ENCODE measurements at regions not wholly inside any gene's neighbourhood (a gene's known extent, or its start where the extent isn't known, plus 50 kb on each side); places are given as distances from the start of the nearest gene placed in this dataset.

DNA sequence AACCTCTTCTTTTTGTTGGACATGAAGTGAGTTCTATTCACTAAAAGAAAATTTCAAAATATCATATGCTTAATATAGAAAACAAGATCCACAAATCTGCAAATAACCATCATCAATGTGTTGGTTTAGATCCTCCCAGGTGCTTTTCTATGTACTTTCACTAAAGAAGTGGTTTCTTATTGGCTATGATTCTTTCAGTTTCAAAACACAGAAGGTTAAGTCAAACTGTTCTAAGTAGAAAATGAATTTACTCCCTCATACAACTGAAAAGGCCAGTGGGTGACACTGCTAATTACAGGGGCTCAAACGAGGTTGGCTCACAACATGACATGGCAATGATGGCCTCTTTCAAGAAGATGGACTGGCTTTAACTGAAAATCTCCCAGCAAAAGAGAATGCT lies 111.7 kb downstream of the GALR1 start:
- ChIA-PET CTCF (no interaction called here), POLR2A (no interaction called here)
- DNase-seq (ENCODE audit: extremely low spot score) = no peak
- TF ChIP-seq TARDBP (IDR thresholded peaks at IDR 0.05) (no peak), NFRKB (IDR thresholded peaks at IDR 0.05) (no peak), FOXM1 (IDR thresholded peaks at IDR 0.05; ENCODE audit: borderline replicate concordance) (no peak), FOXK2 (IDR thresholded peaks at IDR 0.05) (no peak), ARNT (IDR thresholded peaks at IDR 0.05) (no peak), CTBP1 (IDR thresholded peaks at IDR 0.05; ENCODE audit: borderline replicate concordance) (no peak)

DNA sequence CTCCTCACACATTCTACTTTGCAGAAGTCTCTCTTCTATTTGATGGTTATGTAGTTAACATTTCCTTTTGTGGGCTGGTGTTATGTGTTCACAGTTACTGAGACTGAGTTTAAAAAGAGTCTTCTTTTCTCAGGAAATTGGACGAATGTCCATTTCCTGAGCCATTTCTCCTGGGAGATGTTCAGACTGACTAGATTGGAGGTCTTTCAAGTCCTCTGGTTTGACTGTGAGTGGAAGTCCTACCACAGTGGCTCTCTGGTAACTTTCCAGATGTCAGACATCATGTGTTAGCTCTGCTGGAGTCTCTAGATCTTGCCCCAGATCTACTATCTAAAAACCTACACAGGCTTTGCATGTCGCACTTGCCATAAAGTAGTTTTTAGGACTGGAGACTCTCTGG lies 116.0 kb downstream of the GALR1 start:
- no peak for TF ChIP-seq ZNF384 (IDR thresholded peaks at IDR 0.05)
- TF ChIP-seq ELF4 (IDR thresholded peaks at IDR 0.05) = no peak
- no peak for TF ChIP-seq NFRKB (IDR thresholded peaks at IDR 0.05)
- TF ChIP-seq ARNT (IDR thresholded peaks at IDR 0.05) = no peak
- no peak for TF ChIP-seq TARDBP (IDR thresholded peaks at IDR 0.05)
- no peak for TF ChIP-seq CTBP1 (IDR thresholded peaks at IDR 0.05; ENCODE audit: borderline replicate concordance)
- TF ChIP-seq, protein P1, sequence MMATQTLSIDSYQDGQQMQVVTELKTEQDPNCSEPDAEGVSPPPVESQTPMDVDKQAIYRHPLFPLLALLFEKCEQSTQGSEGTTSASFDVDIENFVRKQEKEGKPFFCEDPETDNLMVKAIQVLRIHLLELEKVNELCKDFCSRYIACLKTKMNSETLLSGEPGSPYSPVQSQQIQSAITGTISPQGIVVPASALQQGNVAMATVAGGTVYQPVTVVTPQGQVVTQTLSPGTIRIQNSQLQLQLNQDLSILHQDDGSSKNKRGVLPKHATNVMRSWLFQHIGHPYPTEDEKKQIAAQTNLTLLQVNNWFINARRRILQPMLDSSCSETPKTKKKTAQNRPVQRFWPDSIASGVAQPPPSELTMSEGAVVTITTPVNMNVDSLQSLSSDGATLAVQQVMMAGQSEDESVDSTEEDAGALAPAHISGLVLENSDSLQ (IDR thresholded peaks at IDR 0.05) = no peak
- no peak for TF ChIP-seq SP1 (IDR thresholded peaks at IDR 0.05)
- TF ChIP-seq FOXM1 (IDR thresholded peaks at IDR 0.05; ENCODE audit: borderline replicate concordance) = no peak
- TF ChIP-seq LEF1 (IDR thresholded peaks at IDR 0.05; ENCODE audit: borderline replicate concordance) = no peak
- TF ChIP-seq FOXA1 (IDR thresholded peaks at IDR 0.05) = no peak
- no peak for TF ChIP-seq BHLHE40 (IDR thresholded peaks at IDR 0.05; ENCODE audit: borderline replicate concordance)
- no peak for TF ChIP-seq SUZ12 (IDR thresholded peaks at IDR 0.05)
- CTCF ChIA-PET = no interaction called here
- no peak for DNase-seq (ENCODE audit: extremely low spot score)
- POLR2A ChIA-PET = no interaction called here

DNA sequence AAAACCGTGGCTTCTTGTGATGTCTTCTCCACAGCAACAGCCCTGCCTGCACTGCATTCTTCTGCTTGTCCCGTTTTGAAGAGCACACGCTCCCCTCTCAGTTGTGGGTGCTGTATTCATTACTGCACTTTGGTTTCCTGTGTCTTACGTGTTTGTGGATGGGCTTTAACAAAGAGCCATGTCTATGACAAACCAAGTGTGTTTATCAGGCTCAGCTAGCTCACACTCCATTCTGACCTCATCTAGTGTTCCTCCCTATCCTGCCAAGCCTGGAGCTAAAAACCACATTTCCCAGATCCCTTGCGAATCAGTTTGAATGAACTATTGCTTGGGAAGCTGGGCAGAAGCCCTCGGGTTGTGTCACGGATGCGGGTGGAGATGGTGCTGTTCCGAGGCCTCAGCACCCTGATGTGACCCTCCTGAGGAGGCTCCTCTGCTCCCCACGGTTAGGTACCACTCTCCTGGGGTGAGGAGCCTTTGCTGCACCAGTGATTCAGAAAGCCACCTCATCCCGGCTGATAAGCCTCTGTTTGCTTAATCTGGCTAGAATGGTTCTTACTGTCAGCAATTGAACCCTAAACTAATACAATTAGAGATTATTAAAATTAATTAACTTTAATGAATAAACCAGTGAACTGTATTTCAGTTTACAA lies 116.5 kb downstream of the GALR1 start:
- ChIA-PET CTCF (no interaction called here), POLR2A (no interaction called here)
- TF ChIP-seq FOXM1 (IDR thresholded peaks at IDR 0.05; ENCODE audit: borderline replicate concordance) (no peak), L3MBTL2 (conservative IDR thresholded peaks at IDR 0.05) (no peak), FOXK2 (IDR thresholded peaks at IDR 0.05) (no peak), HDGF (IDR thresholded peaks at IDR 0.05; ENCODE audit: borderline replicate concordance) (no peak), ZNF384 (IDR thresholded peaks at IDR 0.05) (no peak), FOXA1 (IDR thresholded peaks at IDR 0.05) (no peak), SP1 (IDR thresholded peaks at IDR 0.05) (no peak), LEF1 (IDR thresholded peaks at IDR 0.05; ENCODE audit: borderline replicate concordance) (no peak), SUZ12 (IDR thresholded peaks at IDR 0.05) (no peak), CTBP1 (IDR thresholded peaks at IDR 0.05; ENCODE audit: borderline replicate concordance) (no peak), ARNT (IDR thresholded peaks at IDR 0.05) (no peak)
- DNase-seq (ENCODE audit: extremely low spot score) = no peak

DNA sequence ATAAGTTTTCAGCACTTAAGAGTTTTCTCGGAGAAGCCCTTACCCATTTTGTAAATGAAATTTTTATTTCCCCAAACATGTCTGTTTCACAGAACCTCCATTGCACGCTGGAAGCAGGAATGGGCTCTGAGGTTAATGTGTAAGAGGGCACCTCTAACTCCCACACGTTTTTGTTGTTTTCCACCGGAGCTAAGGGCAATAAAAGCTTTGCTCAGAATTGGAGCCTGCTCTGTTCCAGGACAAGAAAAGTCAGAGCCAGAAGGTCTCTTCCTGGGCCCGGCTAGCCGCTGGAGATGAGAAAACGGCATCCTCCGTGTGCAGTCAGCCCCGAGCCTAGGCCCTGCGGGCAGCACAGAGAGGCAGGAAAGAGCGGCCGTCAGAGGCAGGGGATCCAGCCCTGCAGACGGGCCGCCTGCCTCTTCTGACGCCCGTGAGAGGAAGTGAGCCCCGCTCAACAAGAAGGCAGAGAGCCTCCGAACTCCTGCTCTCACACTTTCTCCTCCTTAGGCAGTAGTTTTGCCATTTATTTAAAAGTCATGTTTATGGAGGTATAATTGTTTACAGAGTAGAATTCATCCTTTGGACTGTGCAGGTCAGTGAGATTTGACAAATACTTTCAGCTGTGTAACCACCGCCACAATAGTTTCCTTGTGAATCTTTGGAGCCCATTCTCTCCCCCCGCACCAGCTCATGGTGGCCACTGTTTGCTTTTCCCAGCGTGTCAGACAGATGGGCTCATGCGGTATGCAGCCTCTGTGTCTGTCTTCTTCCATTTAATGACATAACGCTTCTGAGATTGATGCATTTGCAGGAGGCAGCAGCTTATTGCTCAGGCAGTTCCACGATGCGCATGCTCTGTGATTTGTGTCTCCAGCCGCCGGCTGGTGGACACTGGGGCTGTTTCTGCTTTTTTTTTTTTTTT lies 117.3 kb downstream of the GALR1 start:
- no peak for DNase-seq (ENCODE audit: extremely low spot score)
- POLR2A ChIA-PET = no interaction called here
- CTCF ChIA-PET = no interaction called here

DNA sequence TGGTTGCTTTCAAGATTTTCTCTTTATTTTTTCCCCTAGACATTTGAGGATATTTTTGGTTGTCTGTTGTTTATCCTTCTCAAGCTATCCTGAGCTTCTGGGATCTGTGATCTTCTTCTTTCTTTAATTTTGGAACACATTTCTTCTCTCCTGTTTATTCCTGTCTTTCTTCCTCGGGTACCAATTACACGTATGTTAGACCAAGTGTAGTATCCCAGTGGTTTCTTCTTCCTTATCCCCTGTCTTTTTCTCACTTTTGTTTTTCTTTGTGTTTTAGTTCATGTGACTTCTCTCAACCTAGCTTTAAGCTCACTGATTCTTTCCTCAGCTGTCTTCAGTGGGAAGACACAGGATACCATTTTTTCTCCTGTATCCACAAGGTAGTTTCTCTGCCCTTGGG lies 120.0 kb downstream of the GALR1 start:
- CTCF ChIA-PET = no interaction called here
- DNase-seq (ENCODE audit: extremely low spot score) = no peak
- POLR2A ChIA-PET = no interaction called here
- no peak for TF ChIP-seq ARNT (IDR thresholded peaks at IDR 0.05)
- no peak for TF ChIP-seq HDGF (IDR thresholded peaks at IDR 0.05; ENCODE audit: borderline replicate concordance)
- no peak for TF ChIP-seq ZNF384 (IDR thresholded peaks at IDR 0.05)
- TF ChIP-seq FOXK2 (IDR thresholded peaks at IDR 0.05) = no peak
- no peak for TF ChIP-seq BHLHE40 (IDR thresholded peaks at IDR 0.05; ENCODE audit: borderline replicate concordance)
- TF ChIP-seq, protein P1 (IDR thresholded peaks at IDR 0.05) = no peak
- TF ChIP-seq LEF1 (IDR thresholded peaks at IDR 0.05; ENCODE audit: borderline replicate concordance) = no peak
- no peak for TF ChIP-seq FOXA1 (IDR thresholded peaks at IDR 0.05)
- TF ChIP-seq SUZ12 (IDR thresholded peaks at IDR 0.05) = no peak
- no peak for TF ChIP-seq L3MBTL2 (conservative IDR thresholded peaks at IDR 0.05)
- no peak for TF ChIP-seq CTBP1 (IDR thresholded peaks at IDR 0.05; ENCODE audit: borderline replicate concordance)
- no peak for TF ChIP-seq FOXM1 (IDR thresholded peaks at IDR 0.05; ENCODE audit: borderline replicate concordance)
- no peak for TF ChIP-seq SP1 (IDR thresholded peaks at IDR 0.05)
- TF ChIP-seq TARDBP (IDR thresholded peaks at IDR 0.05) = no peak
- no peak for TF ChIP-seq NFRKB (IDR thresholded peaks at IDR 0.05)
- no peak for TF ChIP-seq ELF4 (IDR thresholded peaks at IDR 0.05)

More for the DNA sequence above, 117.3 kb downstream of the GALR1 start:
- no peak for TF ChIP-seq L3MBTL2 (conservative IDR thresholded peaks at IDR 0.05)
- TF ChIP-seq TARDBP (IDR thresholded peaks at IDR 0.05) = no peak
- TF ChIP-seq BHLHE40 (IDR thresholded peaks at IDR 0.05; ENCODE audit: borderline replicate concordance) = no peak
- TF ChIP-seq ELF4 (IDR thresholded peaks at IDR 0.05) = no peak

DNA sequence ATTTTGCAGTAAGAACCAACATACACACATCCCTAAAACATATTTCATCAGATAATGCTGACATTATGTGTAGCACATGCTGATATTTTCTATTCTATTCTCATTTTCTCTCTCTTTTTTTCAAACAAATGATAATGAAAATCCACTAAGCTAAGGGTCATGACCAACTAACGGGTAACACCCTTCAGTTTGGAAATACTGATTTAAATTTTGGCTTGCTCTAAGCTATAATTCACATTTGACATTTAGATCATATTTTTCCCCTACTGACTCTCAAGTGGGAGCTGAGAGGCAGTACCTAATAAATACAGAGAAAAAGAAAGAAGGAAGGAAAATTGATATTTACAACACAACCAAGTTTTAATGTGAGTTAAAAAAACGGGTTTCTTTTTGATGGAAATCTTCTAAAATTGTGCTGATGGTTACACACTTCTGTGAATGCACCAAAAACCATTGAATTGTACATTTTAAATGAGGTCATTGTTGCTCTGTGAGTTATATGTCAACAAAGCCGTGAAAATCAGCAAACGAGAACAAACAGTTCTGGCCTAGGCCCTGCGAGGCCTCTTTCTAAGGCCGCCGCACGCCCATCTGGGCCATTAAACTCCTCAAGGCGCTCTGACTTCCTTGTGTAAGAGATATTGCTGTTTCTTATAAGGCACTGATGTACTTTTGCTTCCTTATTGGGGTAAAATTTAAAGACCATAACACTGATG lies 124.2 kb downstream of the GALR1 start:
- TF ChIP-seq, protein P1 (IDR thresholded peaks at IDR 0.05) = no peak
- TF ChIP-seq ELF4 (IDR thresholded peaks at IDR 0.05) (no peak), SP1 (IDR thresholded peaks at IDR 0.05) (no peak), HDGF (IDR thresholded peaks at IDR 0.05; ENCODE audit: borderline replicate concordance) (no peak), CTBP1 (IDR thresholded peaks at IDR 0.05; ENCODE audit: borderline replicate concordance) (no peak), ZNF384 (IDR thresholded peaks at IDR 0.05) (no peak), FOXK2 (IDR thresholded peaks at IDR 0.05) (no peak), FOXM1 (IDR thresholded peaks at IDR 0.05; ENCODE audit: borderline replicate concordance) (no peak), LEF1 (IDR thresholded peaks at IDR 0.05; ENCODE audit: borderline replicate concordance) (no peak), FOXA1 (IDR thresholded peaks at IDR 0.05) (no peak), L3MBTL2 (conservative IDR thresholded peaks at IDR 0.05) (no peak), BHLHE40 (IDR thresholded peaks at IDR 0.05; ENCODE audit: borderline replicate concordance) (no peak), NFRKB (IDR thresholded peaks at IDR 0.05) (no peak), TARDBP (IDR thresholded peaks at IDR 0.05) (no peak), ARNT (IDR thresholded peaks at IDR 0.05) (no peak)
- POLR2A ChIA-PET = no interaction called here
- CTCF ChIA-PET = no interaction called here
- no peak for DNase-seq (ENCODE audit: extremely low spot score)
